Mesenchymal stem cell (in vitro differentiated cells and primary cell): ENCODE measurements at regions not wholly inside any gene's neighbourhood (a gene's known extent, or its start where the extent isn't known, plus 50 kb on each side); places are given as distances from the start of the nearest gene placed in this dataset.

Source experiments
- DNase-seq: peaks from one replicate; pipeline ENCODE4 v3.0.0-alpha.2; 2013
- H2AFZ ChIP-seq: one replicate; pipeline ENCODE4 v1.6.1; 2013; ENCODE audit warnings: low read depth, mild to moderate bottlenecking, control low read depth, inconsistent platforms, low read length, moderate library complexity
- H2AK5ac ChIP-seq: 2 replicates; pipeline ENCODE4 v1.6.1; 2013; ENCODE audit warnings: low read length, moderate library complexity, mild to moderate bottlenecking, inconsistent platforms; ENCODE audit not compliant: severe bottlenecking
- H2BK120ac ChIP-seq: one replicate; pipeline ENCODE4 v1.6.1; 2013; ENCODE audit warnings: low read depth, mild to moderate bottlenecking, inconsistent platforms, low read length, moderate library complexity
- H2BK12ac ChIP-seq, 2 experiments: one replicate each; pipeline ENCODE4 v1.6.1; 2013; ENCODE audit warnings: inconsistent platforms in 2 of 2, low read length in 2 of 2, mild to moderate bottlenecking in 2 of 2, moderate library complexity in 2 of 2, control low read depth in 1 of 2
- H2BK15ac ChIP-seq: one replicate; pipeline ENCODE4 v1.6.1; 2013; ENCODE audit warnings: mild to moderate bottlenecking, low read depth, inconsistent platforms; ENCODE audit not compliant: poor library complexity, severe bottlenecking
- H2BK5ac ChIP-seq: 2 replicates; pipeline ENCODE4 v1.6.1; 2013; ENCODE audit warnings: low read depth, mild to moderate bottlenecking, low read length, control low read depth, inconsistent platforms; ENCODE audit not compliant: poor library complexity, severe bottlenecking
- H3K14ac ChIP-seq, 2 experiments: one replicate each; pipeline ENCODE4 v1.6.1; 2013; ENCODE audit warnings: inconsistent platforms in 2 of 2, low read length in 2 of 2, control low read depth in 1 of 2, mild to moderate bottlenecking in 1 of 2, moderate library complexity in 1 of 2
- H3K18ac ChIP-seq, 2 experiments: one replicate each; pipeline ENCODE4 v1.6.1; 2013; ENCODE audit warnings: inconsistent platforms in 2 of 2, low read length in 2 of 2, control low read depth in 1 of 2, low read depth in 1 of 2, mild to moderate bottlenecking in 1 of 2
- H3K23ac ChIP-seq, 2 experiments: one replicate each; pipeline ENCODE4 v1.6.1; 2013; ENCODE audit warnings: inconsistent platforms in 2 of 2, low read length in 2 of 2, mild to moderate bottlenecking in 2 of 2, moderate library complexity in 2 of 2, control low read depth in 1 of 2
- H3K27ac ChIP-seq: 2 replicates; pipeline ENCODE4 v1.5.1; 2013; ENCODE audit warnings: mild to moderate bottlenecking, moderate library complexity, low read length, control low read depth, inconsistent platforms; ENCODE audit not compliant: poor library complexity, severe bottlenecking
- H3K27me3 ChIP-seq, 2 experiments: 2 replicates each; pipeline versions ENCODE4 v1.6.1 to v1.7.0; 2013; ENCODE audit warnings: low read length in 2 of 2, mild to moderate bottlenecking in 2 of 2, moderate library complexity in 2 of 2, control low read depth in 1 of 2, inconsistent platforms in 1 of 2; ENCODE audit not compliant: control insufficient read depth in 1 of 2, insufficient read depth in 1 of 2
- H3K36me3 ChIP-seq, 2 experiments: 2 replicates each; pipeline versions ENCODE4 v1.6.1 to v1.7.0; 2013; ENCODE audit warnings: low read length in 2 of 2, control low read depth in 1 of 2, inconsistent platforms in 1 of 2, low read depth in 1 of 2, mild to moderate bottlenecking in 1 of 2; ENCODE audit not compliant: insufficient read depth in 2 of 2, control insufficient read depth in 1 of 2
- H3K4ac ChIP-seq, 2 experiments: one replicate each; pipeline ENCODE4 v1.6.1; 2013; ENCODE audit warnings: inconsistent platforms in 2 of 2, low read length in 2 of 2, mild to moderate bottlenecking in 2 of 2, moderate library complexity in 2 of 2, control low read depth in 1 of 2, low read depth in 1 of 2
- H3K4me1 ChIP-seq: 2 replicates; pipeline ENCODE4 v1.6.1; 2013; ENCODE audit warnings: low read depth, low read length, control low read depth; ENCODE audit not compliant: control insufficient read depth, insufficient read depth
- H3K4me2 ChIP-seq: 2 replicates; pipeline ENCODE4 v1.6.1; 2013; ENCODE audit warnings: low read length, mild to moderate bottlenecking, inconsistent platforms; ENCODE audit not compliant: poor library complexity, severe bottlenecking
- H3K4me3 ChIP-seq, 2 experiments: 2 replicates each; pipeline versions ENCODE4 v1.5.1 to v1.7.0; 2013; ENCODE audit warnings: low read length in 2 of 2, mild to moderate bottlenecking in 2 of 2, control low read depth in 1 of 2, low read depth in 1 of 2; ENCODE audit not compliant: insufficient read depth in 1 of 2
- H3K79me1 ChIP-seq: replicated peaks from 2 replicates; pipeline ENCODE4 v1.6.1; 2013; ENCODE audit warnings: mild to moderate bottlenecking, control low read depth, low read length, inconsistent platforms; ENCODE audit not compliant: poor library complexity, severe bottlenecking
- H3K9ac ChIP-seq: 2 replicates; pipeline ENCODE4 v1.7.0; 2013; ENCODE audit warnings: mild to moderate bottlenecking, low read length, moderate library complexity
- H3K9me3 ChIP-seq: 2 replicates; pipeline ENCODE4 v1.7.0; 2013; ENCODE audit warnings: mild to moderate bottlenecking, low read length; ENCODE audit not compliant: control insufficient read depth
- H4K8ac ChIP-seq: one replicate; pipeline ENCODE4 v1.6.1; 2013; ENCODE audit warnings: inconsistent platforms, mild to moderate bottlenecking, low read length, moderate library complexity
- H4K91ac ChIP-seq: one replicate; pipeline ENCODE4 v1.6.1; 2013; ENCODE audit warnings: mild to moderate bottlenecking, low read length, inconsistent platforms
- WGBS: methylation state at CpG from one replicate; pipeline ENCODE4 v1.1.7; 2013; ENCODE audit warnings: mixed read lengths; 5-methylcytosine and 5-hydroxymethylcytosine counted together

GRCh38 chr2:138928374-138929021 lies 148.3 kb upstream of the NXPH2 start:
- H3K4me1 ChIP-seq, result no peaks in the 10 kb centered on the region
- no peak overlapping the region for H2BK15ac ChIP-seq
- no peak overlapping the region for H4K8ac ChIP-seq
- peaks cover 0 to 54% of the 10 kb centered on the region in 2 experiments for H3K27me3 ChIP-seq
- H3K79me1 ChIP-seq, result no peaks in the 10 kb centered on the region
- no peak overlapping the region for H4K91ac ChIP-seq
- no peak overlapping the region for H3K9ac ChIP-seq
- H3K9me3 ChIP-seq, result no peaks in the 10 kb centered on the region
- whole genome bisulfite sequencing, result 74% methylated on average over 1 of the region's 1 CpG
- no peak overlapping the region for H2AK5ac ChIP-seq
- no peak overlapping the region for H3K14ac ChIP-seq
- DNase-seq, result no peak
- H3K4me3 ChIP-seq, result no peak overlapping the region
- H3K27ac ChIP-seq, result no peak overlapping the region
- no peak overlapping the region for H3K4ac ChIP-seq
- H2BK120ac ChIP-seq, result no peak overlapping the region
- no peak overlapping the region for H3K18ac ChIP-seq
- no peak overlapping the region for H2BK5ac ChIP-seq
- no peak overlapping the region for H2BK12ac ChIP-seq
- H3K4me2 ChIP-seq, result no peak overlapping the region
- H3K23ac ChIP-seq, result no peak overlapping the region
- no peaks in the 10 kb centered on the region for H3K36me3 ChIP-seq
- no peak overlapping the region for H2AFZ ChIP-seq

- DNase-seq, result peak; percentile 38
- no peak overlapping the region for H2BK120ac ChIP-seq
- H3K4ac ChIP-seq, result no peak overlapping the region
- no peak overlapping the region for H3K23ac ChIP-seq
- no peak overlapping the region for H3K14ac ChIP-seq
- WGBS, result 44% methylated on average over 2 of the region's 2 CpGs
- no peak overlapping the region for H2BK12ac ChIP-seq
- no peaks in the 10 kb centered on the region for H3K36me3 ChIP-seq
- H3K79me1 ChIP-seq, result no peaks in the 10 kb centered on the region
- no peak overlapping the region for H3K18ac ChIP-seq
- no peak overlapping the region for H2AK5ac ChIP-seq
- no peak overlapping the region for H4K8ac ChIP-seq
- H2BK15ac ChIP-seq, result no peak overlapping the region
- H3K9me3 ChIP-seq, result no peaks in the 10 kb centered on the region
- H3K4me2 ChIP-seq, result no peak overlapping the region
- no peak overlapping the region for H3K9ac ChIP-seq
- no peak overlapping the region for H3K4me3 ChIP-seq
- H4K91ac ChIP-seq, result no peak overlapping the region
- no peak overlapping the region for H2BK5ac ChIP-seq
- H3K27me3 ChIP-seq, result peaks cover 0 to 45% of the 10 kb centered on the region in 2 experiments
- no peak overlapping the region for H2AFZ ChIP-seq
- peaks cover 2% of the 10 kb centered on the region for H3K4me1 ChIP-seq
- H3K27ac ChIP-seq, result no peak overlapping the region
Observed at GRCh38 chr2:138922973-138923563, 142.9 kb upstream of the NXPH2 start.

- WGBS, result 49% methylated on average over 3 of the region's 4 CpGs
- peaks cover 0 to 40% of the 10 kb centered on the region in 2 experiments for H3K27me3 ChIP-seq
Observed at GRCh38 chr2:138919120-138919747, 139.0 kb upstream of the NXPH2 start.

GRCh38 chr2:138910427-138910826 lies 130.2 kb upstream of the NXPH2 start:
- no peak overlapping the region for H3K23ac ChIP-seq
- H2BK15ac ChIP-seq, result no peak overlapping the region
- H4K8ac ChIP-seq, result no peak overlapping the region
- no peaks in the 10 kb centered on the region for H3K79me1 ChIP-seq
- no peak overlapping the region for H2AK5ac ChIP-seq
- H3K9me3 ChIP-seq, result no peaks in the 10 kb centered on the region
- H3K14ac ChIP-seq, result no peak overlapping the region
- H4K91ac ChIP-seq, result no peak overlapping the region
- no peak overlapping the region for H3K9ac ChIP-seq
- no peak overlapping the region for H2BK120ac ChIP-seq
- H2AFZ ChIP-seq, result no peak overlapping the region
- no peaks in the 10 kb centered on the region for H3K4me1 ChIP-seq
- no peak overlapping the region for H2BK12ac ChIP-seq
- WGBS, result no CpG with 5 or more reads among the region's 1 CpG
- peaks cover 0 to 5% of the 10 kb centered on the region in 2 experiments for H3K27me3 ChIP-seq
- no peak overlapping the region for H3K4me2 ChIP-seq
- no peak overlapping the region for H3K27ac ChIP-seq
- no peak overlapping the region for H3K4me3 ChIP-seq
- H3K36me3 ChIP-seq, result no peaks in the 10 kb centered on the region
- H2BK5ac ChIP-seq, result no peak overlapping the region
- H3K18ac ChIP-seq, result no peak overlapping the region
- no peak for DNase-seq
- H3K4ac ChIP-seq, result no peak overlapping the region

More at GRCh38 chr2:138919120-138919747, 139.0 kb upstream of the NXPH2 start:
- H2BK120ac ChIP-seq, result no peak overlapping the region
- H2BK15ac ChIP-seq, result no peak overlapping the region
- H2BK5ac ChIP-seq, result no peak overlapping the region
- H3K4me1 ChIP-seq, result peaks cover 2% of the 10 kb centered on the region
- no peak for DNase-seq
- no peak overlapping the region for H3K4me3 ChIP-seq
- H3K79me1 ChIP-seq, result no peaks in the 10 kb centered on the region
- H3K4me2 ChIP-seq, result no peak overlapping the region
- H2AFZ ChIP-seq, result no peak overlapping the region
- no peak overlapping the region for H3K27ac ChIP-seq
- no peaks in the 10 kb centered on the region for H3K9me3 ChIP-seq
- H3K4ac ChIP-seq, result no peak overlapping the region
- H3K9ac ChIP-seq, result no peak overlapping the region
- no peak overlapping the region for H2BK12ac ChIP-seq
- no peak overlapping the region for H2AK5ac ChIP-seq
- H3K18ac ChIP-seq, result no peak overlapping the region
- H3K23ac ChIP-seq, result no peak overlapping the region
- H4K8ac ChIP-seq, result no peak overlapping the region
- H3K36me3 ChIP-seq, result no peaks in the 10 kb centered on the region
- no peak overlapping the region for H3K14ac ChIP-seq
- no peak overlapping the region for H4K91ac ChIP-seq
